HK-2 (cell line): ENCODE measurements at regions not wholly inside any gene's neighbourhood (a gene's known extent, or its start where the extent isn't known, plus 50 kb on each side); places are given as distances from the start of the nearest gene placed in this dataset.
"Not testable (repeated sequence)": the region's sequence is repeated elsewhere in the genome, so short reads cannot be mapped to it uniquely, and the experiment has no call there.

Source experiments
- DNase-seq: peaks from one replicate; pipeline ENCODE4 v3.0.0-alpha.2; 2018; ENCODE audit not compliant: unreplicated experiment

- no peak for DNase-seq
Measured at GRCh38 chr6:121020656-121021055, 313.6 kb downstream of the TBC1D32 start.

- no peak for DNase-seq
Measured at GRCh38 chr6:121008553-121008952, 325.7 kb downstream of the TBC1D32 start.

- no peak for DNase-seq
Measured at GRCh38 chr6:121006024-121006423, 328.3 kb downstream of the TBC1D32 start.

GRCh38 chr6:121000381-121000780, 333.9 kb downstream of the TBC1D32 start:
- DNase-seq, result no peak

- DNase-seq, result no peak
Measured at GRCh38 chr6:120996340-120996739, 337.9 kb downstream of the TBC1D32 start.

- no peak for DNase-seq
Measured at GRCh38 chr6:120994573-120994967, 339.7 kb downstream of the TBC1D32 start.

GRCh38 chr6:120993929-120994572, 340.2 kb downstream of the TBC1D32 start:
- DNase-seq, result no peak

GRCh38 chr6:120992257-120992656, 342.0 kb downstream of the TBC1D32 start:
- no peak for DNase-seq

- DNase-seq, result no peak
Measured at GRCh38 chr6:120990866-120991265, 343.4 kb downstream of the TBC1D32 start.

- no peak for DNase-seq
Measured at GRCh38 chr6:120981835-120982234, 352.4 kb downstream of the TBC1D32 start.

- DNase-seq, result no peak
Measured at GRCh38 chr6:120966321-120966720, 368.0 kb downstream of the TBC1D32 start.

GRCh38 chr6:120965814-120966213, 368.5 kb downstream of the TBC1D32 start:
- no peak for DNase-seq

GRCh38 chr6:120960761-120961160, 373.5 kb downstream of the TBC1D32 start:
- no peak for DNase-seq

GRCh38 chr6:120954111-120954510, 380.2 kb downstream of the TBC1D32 start:
- DNase-seq, result no peak

GRCh38 chr6:120951258-120951657, 383.0 kb downstream of the TBC1D32 start:
- no peak for DNase-seq

- no peak for DNase-seq
Measured at GRCh38 chr6:120947111-120947510, 387.2 kb downstream of the TBC1D32 start.

- no peak for DNase-seq
Measured at GRCh38 chr6:120945905-120946594, 388.2 kb downstream of the TBC1D32 start.

GRCh38 chr6:120938876-120939472, 395.3 kb downstream of the TBC1D32 start:
- DNase-seq, result no peak

GRCh38 chr6:120938164-120938875, 396.0 kb downstream of the TBC1D32 start:
- DNase-seq, result no peak

GRCh38 chr6:120935908-120936307, 398.4 kb downstream of the TBC1D32 start:
- no peak for DNase-seq

- DNase-seq, result no peak
Measured at GRCh38 chr6:120935016-120935415, 399.3 kb downstream of the TBC1D32 start.

GRCh38 chr6:120931520-120932180, 402.6 kb downstream of the TBC1D32 start:
- not testable (repeated sequence) for DNase-seq
